AG09319 (cell line): ENCODE measurements at regions not wholly inside any gene's neighbourhood (a gene's known extent, or its start where the extent isn't known, plus 50 kb on each side); places are given as distances from the start of the nearest gene placed in this dataset.

Experiments
- DNase-seq: peaks from one replicate; pipeline ENCODE4 v3.0.0-alpha.2; 2010; ENCODE audit warnings: low read depth; ENCODE audit errors: extremely low read depth
- CTCF ChIP-seq: IDR thresholded peaks from 2 replicates; pipeline ENCODE4 v1.5.1; 2011; ENCODE audit warnings: low read depth, mild to moderate bottlenecking, inconsistent platforms, low read length, moderate library complexity

GRCh38 chr2:164066095-164066494, 330.3 kb upstream of the FIGN start:
- DNase-seq: no peak
- no peak for TF ChIP-seq CTCF

- DNase-seq: no peak
- TF ChIP-seq CTCF: no peak
These were observed 329.2 kb upstream of the FIGN start for GRCh38 chr2:164065038-164065437.

GRCh38 chr2:164061129-164061746, 325.4 kb upstream of the FIGN start:
- TF ChIP-seq CTCF: peak; percentile 59
- DNase-seq: no peak

- no peak for TF ChIP-seq CTCF
- no peak for DNase-seq
These were observed 324.2 kb upstream of the FIGN start for GRCh38 chr2:164060031-164060430.

GRCh38 chr2:164055623-164056022, 319.8 kb upstream of the FIGN start:
- TF ChIP-seq CTCF: no peak
- DNase-seq: no peak

- no peak for DNase-seq
- TF ChIP-seq CTCF: no peak
These were observed 318.8 kb upstream of the FIGN start for GRCh38 chr2:164054651-164055050.

GRCh38 chr2:164053021-164053420, 317.2 kb upstream of the FIGN start:
- no peak for DNase-seq
- no peak for TF ChIP-seq CTCF
